ENCODE measurements at regions not wholly inside any gene's neighbourhood (a gene's known extent, or its start where the extent isn't known, plus 50 kb on each side); places are given as distances from the start of the nearest gene placed in this dataset.

- TF ChIP-seq BDP1 (IDR thresholded peaks at IDR 0.05; ENCODE audit: insufficient read depth, insufficient read length) (no peak), MTA2 (IDR thresholded peaks at IDR 0.05; ENCODE audit: low read depth) (no peak), BRD9 (IDR thresholded peaks at IDR 0.05; ENCODE audit: low read depth, partially characterized antibody) (no peak), POLR2AphosphoS5 (IDR thresholded peaks at IDR 0.05; ENCODE audit: control insufficient read depth, insufficient read depth, low read depth, low read length) (no peak), ZNF395 (CRISPR knock-in tag; IDR thresholded peaks at IDR 0.05) (no peak), TARDBP (IDR thresholded peaks at IDR 0.05) (no peak), ELF1 (tag; IDR thresholded peaks at IDR 0.05) (no peak), GATA2 (CRISPR knock-in tag; IDR thresholded peaks at IDR 0.05) (no peak), ZNF143 (CRISPR knock-in tag; IDR thresholded peaks at IDR 0.05) (no peak), EZH2 (IDR thresholded peaks at IDR 0.05; ENCODE audit: borderline replicate concordance, low read depth, low read length) (no peak)
- TF ChIP-seq, protein P1, sequence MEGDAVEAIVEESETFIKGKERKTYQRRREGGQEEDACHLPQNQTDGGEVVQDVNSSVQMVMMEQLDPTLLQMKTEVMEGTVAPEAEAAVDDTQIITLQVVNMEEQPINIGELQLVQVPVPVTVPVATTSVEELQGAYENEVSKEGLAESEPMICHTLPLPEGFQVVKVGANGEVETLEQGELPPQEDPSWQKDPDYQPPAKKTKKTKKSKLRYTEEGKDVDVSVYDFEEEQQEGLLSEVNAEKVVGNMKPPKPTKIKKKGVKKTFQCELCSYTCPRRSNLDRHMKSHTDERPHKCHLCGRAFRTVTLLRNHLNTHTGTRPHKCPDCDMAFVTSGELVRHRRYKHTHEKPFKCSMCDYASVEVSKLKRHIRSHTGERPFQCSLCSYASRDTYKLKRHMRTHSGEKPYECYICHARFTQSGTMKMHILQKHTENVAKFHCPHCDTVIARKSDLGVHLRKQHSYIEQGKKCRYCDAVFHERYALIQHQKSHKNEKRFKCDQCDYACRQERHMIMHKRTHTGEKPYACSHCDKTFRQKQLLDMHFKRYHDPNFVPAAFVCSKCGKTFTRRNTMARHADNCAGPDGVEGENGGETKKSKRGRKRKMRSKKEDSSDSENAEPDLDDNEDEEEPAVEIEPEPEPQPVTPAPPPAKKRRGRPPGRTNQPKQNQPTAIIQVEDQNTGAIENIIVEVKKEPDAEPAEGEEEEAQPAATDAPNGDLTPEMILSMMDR (IDR thresholded peaks at IDR 0.05 in 2 of 3, conservative IDR thresholded peaks at IDR 0.05 in 1 of 3; ENCODE audit: insufficient read depth in 2 of 3, low read depth in 1 of 3, low read length in 3 of 3), result no peak
- TF ChIP-seq, protein P2, sequence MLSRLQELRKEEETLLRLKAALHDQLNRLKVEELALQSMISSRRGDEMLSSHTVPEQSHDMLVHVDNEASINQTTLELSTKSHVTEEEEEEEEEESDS (CRISPR knock-in tag; IDR thresholded peaks at IDR 0.05), result no peak
- TF ChIP-seq, protein P3, sequence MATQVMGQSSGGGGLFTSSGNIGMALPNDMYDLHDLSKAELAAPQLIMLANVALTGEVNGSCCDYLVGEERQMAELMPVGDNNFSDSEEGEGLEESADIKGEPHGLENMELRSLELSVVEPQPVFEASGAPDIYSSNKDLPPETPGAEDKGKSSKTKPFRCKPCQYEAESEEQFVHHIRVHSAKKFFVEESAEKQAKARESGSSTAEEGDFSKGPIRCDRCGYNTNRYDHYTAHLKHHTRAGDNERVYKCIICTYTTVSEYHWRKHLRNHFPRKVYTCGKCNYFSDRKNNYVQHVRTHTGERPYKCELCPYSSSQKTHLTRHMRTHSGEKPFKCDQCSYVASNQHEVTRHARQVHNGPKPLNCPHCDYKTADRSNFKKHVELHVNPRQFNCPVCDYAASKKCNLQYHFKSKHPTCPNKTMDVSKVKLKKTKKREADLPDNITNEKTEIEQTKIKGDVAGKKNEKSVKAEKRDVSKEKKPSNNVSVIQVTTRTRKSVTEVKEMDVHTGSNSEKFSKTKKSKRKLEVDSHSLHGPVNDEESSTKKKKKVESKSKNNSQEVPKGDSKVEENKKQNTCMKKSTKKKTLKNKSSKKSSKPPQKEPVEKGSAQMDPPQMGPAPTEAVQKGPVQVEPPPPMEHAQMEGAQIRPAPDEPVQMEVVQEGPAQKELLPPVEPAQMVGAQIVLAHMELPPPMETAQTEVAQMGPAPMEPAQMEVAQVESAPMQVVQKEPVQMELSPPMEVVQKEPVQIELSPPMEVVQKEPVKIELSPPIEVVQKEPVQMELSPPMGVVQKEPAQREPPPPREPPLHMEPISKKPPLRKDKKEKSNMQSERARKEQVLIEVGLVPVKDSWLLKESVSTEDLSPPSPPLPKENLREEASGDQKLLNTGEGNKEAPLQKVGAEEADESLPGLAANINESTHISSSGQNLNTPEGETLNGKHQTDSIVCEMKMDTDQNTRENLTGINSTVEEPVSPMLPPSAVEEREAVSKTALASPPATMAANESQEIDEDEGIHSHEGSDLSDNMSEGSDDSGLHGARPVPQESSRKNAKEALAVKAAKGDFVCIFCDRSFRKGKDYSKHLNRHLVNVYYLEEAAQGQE (IDR thresholded peaks at IDR 0.05; ENCODE audit: borderline replicate concordance), result no peak
- TF ChIP-seq, protein P3 (CRISPR knock-in tag; IDR thresholded peaks at IDR 0.05; ENCODE audit: low read depth), result no peak
These were observed 69.6 kb upstream of the SFSWAP start for GRCh38 chr12:131641315-131641714.
